Mammary epithelial cell (primary cell): ENCODE measurements at regions not wholly inside any gene's neighbourhood (a gene's known extent, or its start where the extent isn't known, plus 50 kb on each side); places are given as distances from the start of the nearest gene placed in this dataset.

Experiments used
- EZH2 ChIP-seq: IDR thresholded peaks from 2 replicates; pipeline ENCODE4 v1.6.1; 2012; ENCODE audit warnings: low read length, inconsistent platforms, borderline replicate concordance
- TF ChIP-seq, protein P1 (sequence below), 2 donors: IDR thresholded peaks in 1 of 2; conservative IDR thresholded peaks in 1 of 2; 2 replicates each; pipeline ENCODE4 v1.5.1; 2011 to 2012; ENCODE audit warnings: inconsistent platforms in 2 of 2, low read length in 2 of 2, mild to moderate bottlenecking in 2 of 2, control low read depth in 1 of 2, low read depth in 1 of 2; ENCODE audit not compliant: insufficient read depth in 1 of 2; ENCODE audit errors: extremely low read depth in 1 of 2

DNA sequence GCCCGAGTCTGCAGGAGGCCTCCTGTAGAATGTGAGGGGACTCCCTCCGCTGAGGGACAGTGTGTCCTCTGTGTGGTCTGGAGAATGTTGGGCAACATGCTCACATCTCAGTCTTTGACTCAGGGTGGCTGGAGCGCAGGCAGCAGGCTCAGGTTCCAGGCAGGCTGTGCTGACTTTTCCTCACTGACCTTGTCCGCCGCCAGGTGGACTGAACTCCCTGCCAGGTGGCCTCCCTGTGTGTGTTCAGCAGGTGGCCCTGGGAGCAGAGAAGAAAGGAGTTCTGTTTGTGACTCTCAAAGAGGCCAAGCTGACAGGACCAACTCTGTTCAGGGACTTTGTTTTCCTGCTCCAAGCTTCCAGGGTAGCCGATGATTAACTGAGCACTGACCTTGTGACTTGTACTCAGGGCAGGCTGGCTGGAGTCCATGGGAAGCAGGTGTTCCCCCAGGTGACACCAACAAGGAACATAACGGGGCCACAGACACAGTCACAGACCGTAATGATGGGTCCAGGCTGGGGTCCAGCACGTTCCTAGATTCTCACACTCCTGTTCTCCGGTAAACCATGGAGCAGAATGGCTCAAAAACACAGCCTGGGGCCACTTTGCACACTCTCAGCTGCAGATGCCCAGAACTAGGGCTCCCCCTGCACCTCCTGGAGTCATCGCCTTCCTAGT is 439.8 kb downstream of the RNF144A start:
- TF ChIP-seq, protein P1, sequence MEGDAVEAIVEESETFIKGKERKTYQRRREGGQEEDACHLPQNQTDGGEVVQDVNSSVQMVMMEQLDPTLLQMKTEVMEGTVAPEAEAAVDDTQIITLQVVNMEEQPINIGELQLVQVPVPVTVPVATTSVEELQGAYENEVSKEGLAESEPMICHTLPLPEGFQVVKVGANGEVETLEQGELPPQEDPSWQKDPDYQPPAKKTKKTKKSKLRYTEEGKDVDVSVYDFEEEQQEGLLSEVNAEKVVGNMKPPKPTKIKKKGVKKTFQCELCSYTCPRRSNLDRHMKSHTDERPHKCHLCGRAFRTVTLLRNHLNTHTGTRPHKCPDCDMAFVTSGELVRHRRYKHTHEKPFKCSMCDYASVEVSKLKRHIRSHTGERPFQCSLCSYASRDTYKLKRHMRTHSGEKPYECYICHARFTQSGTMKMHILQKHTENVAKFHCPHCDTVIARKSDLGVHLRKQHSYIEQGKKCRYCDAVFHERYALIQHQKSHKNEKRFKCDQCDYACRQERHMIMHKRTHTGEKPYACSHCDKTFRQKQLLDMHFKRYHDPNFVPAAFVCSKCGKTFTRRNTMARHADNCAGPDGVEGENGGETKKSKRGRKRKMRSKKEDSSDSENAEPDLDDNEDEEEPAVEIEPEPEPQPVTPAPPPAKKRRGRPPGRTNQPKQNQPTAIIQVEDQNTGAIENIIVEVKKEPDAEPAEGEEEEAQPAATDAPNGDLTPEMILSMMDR (conservative IDR thresholded peaks at IDR 0.05 in 1 of 2, IDR thresholded peaks at IDR 0.05 in 1 of 2; ENCODE audit: extremely low read depth in 1 of 2, insufficient read depth in 1 of 2, low read depth in 1 of 2, low read length in 2 of 2) = no peak
- TF ChIP-seq EZH2 = no peak
